ENCODE measurements at regions not wholly inside any gene's neighbourhood (a gene's known extent, or its start where the extent isn't known, plus 50 kb on each side); places are given as distances from the start of the nearest gene placed in this dataset.

DNA sequence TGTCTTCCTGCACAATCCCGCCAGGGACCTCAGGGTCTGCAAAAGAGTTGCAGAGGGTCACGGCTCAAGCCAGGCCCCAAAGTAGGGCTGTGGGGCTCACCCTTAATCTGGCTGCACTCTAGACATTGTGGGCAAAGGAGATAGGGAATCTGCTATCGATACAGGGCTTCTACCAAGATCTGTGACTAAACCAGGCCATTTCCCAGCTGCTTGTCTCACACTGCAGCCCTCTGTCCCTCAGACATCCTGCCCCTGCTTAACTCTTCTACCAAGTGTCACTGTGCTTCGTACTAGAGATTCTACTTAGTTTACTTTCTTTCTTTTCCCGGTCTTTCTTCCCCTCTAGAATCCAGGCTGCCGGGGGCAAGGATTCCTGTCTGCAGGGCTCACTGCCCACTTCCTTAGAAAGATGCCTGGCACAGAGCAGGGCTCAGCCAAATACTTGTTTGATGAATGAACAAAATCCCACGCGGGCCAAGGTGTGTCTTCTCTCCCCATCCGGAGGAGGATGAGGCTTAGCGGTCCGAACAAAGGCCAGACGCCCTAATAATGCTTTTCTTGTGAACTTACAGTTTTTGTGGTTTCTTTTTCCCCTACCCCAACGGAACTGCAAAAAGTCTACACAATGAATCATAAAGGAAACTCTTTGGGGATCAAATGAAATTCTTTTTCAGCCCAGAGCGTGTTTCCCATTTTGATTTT lies 61.3 kb upstream of the ANO1 start:
- peak in 1 of 2 donors; percentile 25 for DNase-seq (ENCODE audit: low read depth in 1 of 2, low spot score in 1 of 2)
- H3K4me1 ChIP-seq (ENCODE audit: low read depth), result no peaks in the 10 kb centered on the region
- no peaks in the 10 kb centered on the region for H3K27me3 ChIP-seq
- no peaks in the 10 kb centered on the region for H3K36me3 ChIP-seq
- no peak overlapping the region for H3K27ac ChIP-seq
- H3K4me3 ChIP-seq, result no peak overlapping the region
- TF ChIP-seq, protein P1, sequence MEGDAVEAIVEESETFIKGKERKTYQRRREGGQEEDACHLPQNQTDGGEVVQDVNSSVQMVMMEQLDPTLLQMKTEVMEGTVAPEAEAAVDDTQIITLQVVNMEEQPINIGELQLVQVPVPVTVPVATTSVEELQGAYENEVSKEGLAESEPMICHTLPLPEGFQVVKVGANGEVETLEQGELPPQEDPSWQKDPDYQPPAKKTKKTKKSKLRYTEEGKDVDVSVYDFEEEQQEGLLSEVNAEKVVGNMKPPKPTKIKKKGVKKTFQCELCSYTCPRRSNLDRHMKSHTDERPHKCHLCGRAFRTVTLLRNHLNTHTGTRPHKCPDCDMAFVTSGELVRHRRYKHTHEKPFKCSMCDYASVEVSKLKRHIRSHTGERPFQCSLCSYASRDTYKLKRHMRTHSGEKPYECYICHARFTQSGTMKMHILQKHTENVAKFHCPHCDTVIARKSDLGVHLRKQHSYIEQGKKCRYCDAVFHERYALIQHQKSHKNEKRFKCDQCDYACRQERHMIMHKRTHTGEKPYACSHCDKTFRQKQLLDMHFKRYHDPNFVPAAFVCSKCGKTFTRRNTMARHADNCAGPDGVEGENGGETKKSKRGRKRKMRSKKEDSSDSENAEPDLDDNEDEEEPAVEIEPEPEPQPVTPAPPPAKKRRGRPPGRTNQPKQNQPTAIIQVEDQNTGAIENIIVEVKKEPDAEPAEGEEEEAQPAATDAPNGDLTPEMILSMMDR (IDR thresholded peaks at IDR 0.05; ENCODE audit: low read depth, low read length), result no peak
- no peaks in the 10 kb centered on the region for H3K9me3 ChIP-seq (ENCODE audit: low read depth)

DNA sequence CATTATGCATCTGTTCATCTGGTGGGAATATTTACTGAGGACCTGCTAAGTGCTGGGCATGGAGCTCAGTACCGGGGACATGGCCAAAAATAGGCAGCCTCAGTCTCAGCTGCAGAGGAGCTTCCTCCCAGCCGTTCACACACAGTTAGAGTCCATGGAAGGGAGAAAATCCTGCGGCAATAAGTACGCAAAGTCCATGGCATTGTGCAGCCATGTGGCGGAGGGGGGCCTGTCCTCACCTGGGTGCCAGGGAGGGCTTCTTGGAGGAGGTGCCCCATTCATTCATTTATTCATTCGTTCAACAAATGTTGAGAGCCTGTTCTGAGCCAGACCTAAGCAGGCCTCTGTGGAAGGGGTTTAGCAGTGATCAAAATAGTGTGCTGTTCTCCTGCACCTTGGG lies 59.3 kb upstream of the ANO1 start:
- Histone ChIP-seq H3K27me3 (no peaks in the 10 kb centered on the region), H3K36me3 (no peaks in the 10 kb centered on the region), H3K9me3 (ENCODE audit: low read depth) (no peaks in the 10 kb centered on the region), H3K4me3 (no peak overlapping the region), H3K27ac (no peak overlapping the region), H3K4me1 (ENCODE audit: low read depth) (no peaks in the 10 kb centered on the region)
- TF ChIP-seq, protein P1 (IDR thresholded peaks at IDR 0.05; ENCODE audit: low read depth, low read length), result no peak
- no peak for DNase-seq (ENCODE audit: low read depth in 1 of 2, low spot score in 1 of 2)

DNA sequence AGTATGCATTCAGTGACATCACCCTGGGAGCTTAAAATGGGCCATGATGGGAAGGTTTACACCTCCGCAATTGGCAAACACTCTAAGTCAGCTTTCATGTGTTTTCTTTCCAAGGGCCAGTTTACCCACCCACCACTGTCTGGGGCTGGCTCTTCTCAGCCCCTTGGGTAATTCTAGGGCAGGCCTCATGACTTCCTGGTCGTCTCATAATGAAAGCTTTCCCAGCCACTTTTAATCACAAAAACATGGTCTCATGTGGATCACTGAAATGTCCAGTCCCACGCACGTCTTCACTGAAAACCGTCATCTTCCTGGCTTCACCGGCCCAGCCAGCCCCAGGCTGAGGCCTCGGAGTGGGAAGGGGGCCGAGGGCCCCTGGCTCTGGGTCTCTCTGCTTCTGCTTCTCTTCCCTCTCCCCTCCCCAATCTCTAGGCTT lies 58.5 kb upstream of the ANO1 start:
- Histone ChIP-seq H3K27me3 (no peaks in the 10 kb centered on the region), H3K9me3 (ENCODE audit: low read depth) (no peaks in the 10 kb centered on the region), H3K4me1 (ENCODE audit: low read depth) (no peaks in the 10 kb centered on the region), H3K4me3 (no peak overlapping the region), H3K27ac (no peak overlapping the region), H3K36me3 (no peaks in the 10 kb centered on the region)
- peak in 1 of 2 donors; percentile 33 for DNase-seq (ENCODE audit: low read depth in 1 of 2, low spot score in 1 of 2)
- TF ChIP-seq, protein P1 (IDR thresholded peaks at IDR 0.05; ENCODE audit: low read depth, low read length), result no peak

DNA sequence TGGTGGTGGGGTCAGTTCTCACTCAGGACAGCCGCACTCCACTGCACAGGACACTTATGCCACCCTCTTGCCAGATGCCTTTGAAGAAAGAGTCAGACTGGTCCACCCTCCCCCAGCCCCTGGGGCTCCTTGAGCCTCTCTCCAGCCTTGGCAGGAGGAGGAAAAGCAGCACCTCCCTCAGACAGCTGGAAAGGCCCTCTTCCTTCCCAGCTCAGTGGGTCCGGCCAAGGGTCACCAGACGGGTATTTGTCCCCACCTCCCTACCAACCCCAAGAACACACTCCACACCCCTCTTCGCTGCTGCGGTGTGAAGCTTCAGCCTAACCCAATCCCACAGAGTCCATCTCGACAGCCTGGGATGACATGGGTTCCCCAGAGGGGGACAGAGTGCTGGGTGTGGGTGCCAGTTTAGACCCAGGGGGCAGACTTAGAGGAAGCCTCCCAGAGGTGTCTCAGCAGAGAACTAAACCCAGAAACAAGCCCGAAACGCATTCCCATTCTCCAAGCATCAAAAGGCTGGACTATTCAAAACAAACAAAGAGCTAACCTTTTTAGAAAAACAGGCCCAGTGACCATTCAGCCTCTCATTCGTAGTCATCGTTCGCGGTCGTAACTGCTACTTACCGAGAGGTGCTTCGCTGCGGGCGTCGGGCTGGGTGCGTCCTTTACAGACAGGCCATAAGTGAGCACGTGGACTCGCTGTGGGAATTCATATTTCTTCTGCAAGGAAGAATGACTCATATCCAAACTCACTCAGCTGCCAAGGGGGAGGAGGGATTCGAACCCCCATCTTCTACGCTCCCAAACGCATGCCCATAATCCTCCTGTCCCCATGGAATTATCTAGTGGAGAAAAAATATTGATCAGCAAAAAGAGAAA lies 57.5 kb upstream of the ANO1 start:
- Histone ChIP-seq H3K27ac (no peak overlapping the region), H3K4me3 (no peak overlapping the region), H3K9me3 (ENCODE audit: low read depth) (no peaks in the 10 kb centered on the region), H3K36me3 (no peaks in the 10 kb centered on the region), H3K4me1 (ENCODE audit: low read depth) (no peaks in the 10 kb centered on the region), H3K27me3 (no peaks in the 10 kb centered on the region)
- TF ChIP-seq, protein P1 (IDR thresholded peaks at IDR 0.05; ENCODE audit: low read depth, low read length), result no peak
- DNase-seq (ENCODE audit: low read depth in 1 of 2, low spot score in 1 of 2), result peak in 1 of 2 donors; percentile 12

DNA sequence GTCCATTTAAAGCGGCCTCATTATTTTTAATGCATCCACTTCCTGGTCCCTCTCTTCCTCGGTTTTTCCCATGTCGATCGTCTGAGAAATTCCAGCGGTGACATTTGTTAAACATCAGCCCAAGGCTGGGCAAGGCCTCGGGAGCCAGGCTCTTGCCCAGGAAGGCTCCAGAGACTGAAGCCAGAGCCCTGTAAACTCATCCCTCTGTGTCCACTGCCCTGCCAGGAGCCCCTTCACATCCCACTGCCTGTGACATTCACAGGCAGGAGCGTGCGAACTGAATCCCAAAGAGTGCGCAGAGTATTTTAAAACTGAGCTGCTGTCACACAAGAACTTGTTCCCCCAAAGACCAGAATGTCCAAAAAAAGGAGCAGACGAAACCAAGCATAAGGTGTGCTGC lies 56.5 kb upstream of the ANO1 start:
- H3K27ac ChIP-seq, result no peak overlapping the region
- TF ChIP-seq, protein P1 (IDR thresholded peaks at IDR 0.05; ENCODE audit: low read depth, low read length), result no peak
- H3K9me3 ChIP-seq (ENCODE audit: low read depth), result no peaks in the 10 kb centered on the region
- no peak for DNase-seq (ENCODE audit: low read depth in 1 of 2, low spot score in 1 of 2)
- no peaks in the 10 kb centered on the region for H3K27me3 ChIP-seq
- H3K4me3 ChIP-seq, result no peak overlapping the region
- no peaks in the 10 kb centered on the region for H3K4me1 ChIP-seq (ENCODE audit: low read depth)
- no peaks in the 10 kb centered on the region for H3K36me3 ChIP-seq
